Brain microvascular endothelial cell (primary cell): ENCODE measurements at regions not wholly inside any gene's neighbourhood (a gene's known extent, or its start where the extent isn't known, plus 50 kb on each side); places are given as distances from the start of the nearest gene placed in this dataset.

ENCODE experiments used
- DNase-seq: peaks from one replicate; pipeline ENCODE4 v3.0.0-alpha.2; 2020
- H3K27ac ChIP-seq: fragments of 250-450 bp; sonication (Bioruptor Pico); 2 replicates; pipeline ENCODE4 v1.5.1; 2020; ENCODE audit warnings: mild to moderate bottlenecking, moderate library complexity
- H3K27me3 ChIP-seq: fragments of 250-450 bp; sonication (Bioruptor Pico); replicated peaks from 2 replicates; pipeline ENCODE4 v1.5.1; 2020; ENCODE audit warnings: mild to moderate bottlenecking
- H3K36me3 ChIP-seq: fragments of 250-450 bp; sonication (Bioruptor Pico); replicated peaks from 2 replicates; pipeline ENCODE4 v1.5.1; 2020; ENCODE audit warnings: mild to moderate bottlenecking
- H3K4me3 ChIP-seq: 2 replicates; pipeline ENCODE4 v1.5.1; 2011; ENCODE audit warnings: low read depth, mild to moderate bottlenecking, control low read depth, low read length, moderate library complexity
- in situ Hi-C: cut with HindIII; loops from 2 replicates; pipeline ENCODE4 v1.10.0; 2017; ENCODE audit warnings: low sequenced_read_pairs, low pct_ligation_motif_present
- TF ChIP-seq, protein P1 (sequence below): IDR thresholded peaks from 2 replicates; pipeline ENCODE4 v1.5.1; 2011; ENCODE audit warnings: low read depth, mild to moderate bottlenecking, moderate library complexity, low read length, control low read depth, inconsistent platforms; ENCODE audit errors: missing control alignments

GRCh38 chr10:106506526-106507283 lies 657.8 kb downstream of the SORCS1 start:
- H3K36me3 ChIP-seq, result no peaks in the 10 kb centered on the region
- H3K4me3 ChIP-seq, result no peak overlapping the region
- H3K27me3 ChIP-seq, result no peaks in the 10 kb centered on the region
- TF ChIP-seq, protein P1, sequence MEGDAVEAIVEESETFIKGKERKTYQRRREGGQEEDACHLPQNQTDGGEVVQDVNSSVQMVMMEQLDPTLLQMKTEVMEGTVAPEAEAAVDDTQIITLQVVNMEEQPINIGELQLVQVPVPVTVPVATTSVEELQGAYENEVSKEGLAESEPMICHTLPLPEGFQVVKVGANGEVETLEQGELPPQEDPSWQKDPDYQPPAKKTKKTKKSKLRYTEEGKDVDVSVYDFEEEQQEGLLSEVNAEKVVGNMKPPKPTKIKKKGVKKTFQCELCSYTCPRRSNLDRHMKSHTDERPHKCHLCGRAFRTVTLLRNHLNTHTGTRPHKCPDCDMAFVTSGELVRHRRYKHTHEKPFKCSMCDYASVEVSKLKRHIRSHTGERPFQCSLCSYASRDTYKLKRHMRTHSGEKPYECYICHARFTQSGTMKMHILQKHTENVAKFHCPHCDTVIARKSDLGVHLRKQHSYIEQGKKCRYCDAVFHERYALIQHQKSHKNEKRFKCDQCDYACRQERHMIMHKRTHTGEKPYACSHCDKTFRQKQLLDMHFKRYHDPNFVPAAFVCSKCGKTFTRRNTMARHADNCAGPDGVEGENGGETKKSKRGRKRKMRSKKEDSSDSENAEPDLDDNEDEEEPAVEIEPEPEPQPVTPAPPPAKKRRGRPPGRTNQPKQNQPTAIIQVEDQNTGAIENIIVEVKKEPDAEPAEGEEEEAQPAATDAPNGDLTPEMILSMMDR, result no peak
- H3K27ac ChIP-seq, result no peak overlapping the region
- DNase-seq, result peak; percentile 11
- in situ Hi-C loops, result no loop called here

DNA sequence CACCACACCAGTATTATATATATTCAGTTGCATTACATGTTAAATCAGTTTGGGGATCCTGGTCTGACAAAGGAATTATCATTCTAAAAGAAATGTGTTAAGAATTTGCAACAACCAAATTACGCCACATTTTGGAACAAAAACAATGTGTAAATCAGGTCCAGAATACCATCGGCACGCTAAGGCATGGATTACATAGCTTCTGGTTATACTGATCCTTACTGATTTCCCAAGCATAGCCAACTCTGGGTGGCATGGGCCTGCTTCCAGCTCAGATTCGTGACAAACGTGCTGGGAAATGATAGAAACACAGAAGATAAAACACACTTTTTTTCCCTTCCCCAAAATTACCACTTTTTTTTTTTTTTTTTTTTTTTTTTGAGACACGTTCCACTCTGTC lies 660.0 kb downstream of the SORCS1 start:
- Histone ChIP-seq H3K36me3 (no peaks in the 10 kb centered on the region), H3K4me3 (no peak overlapping the region), H3K27me3 (no peaks in the 10 kb centered on the region), H3K27ac (no peak overlapping the region)
- DNase-seq, result no peak
- in situ Hi-C loops, result no loop called here
- TF ChIP-seq, protein P1, result no peak

DNA sequence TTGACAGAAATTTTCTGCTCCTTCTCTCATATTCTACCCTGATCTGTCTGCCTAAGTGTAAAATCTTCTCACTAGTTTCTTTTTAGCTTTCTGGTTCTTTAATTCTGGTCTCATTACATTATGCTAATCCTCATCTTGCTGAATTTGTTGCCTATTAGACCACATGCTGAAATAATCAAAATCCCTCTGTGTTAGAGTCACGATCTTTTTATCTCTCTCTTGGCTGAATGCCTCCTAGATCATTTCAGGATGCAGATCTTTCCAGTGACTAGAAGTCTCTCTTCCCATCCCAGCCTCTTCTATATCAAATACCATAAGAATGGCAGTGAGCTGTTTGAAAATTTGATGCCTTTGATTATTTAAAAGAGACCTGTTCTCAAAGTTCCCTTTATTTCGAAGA lies 661.9 kb downstream of the SORCS1 start:
- H3K27ac ChIP-seq, result no peak overlapping the region
- H3K4me3 ChIP-seq, result no peak overlapping the region
- TF ChIP-seq, protein P1, result no peak
- in situ Hi-C loops, result no loop called here
- no peaks in the 10 kb centered on the region for H3K36me3 ChIP-seq
- no peaks in the 10 kb centered on the region for H3K27me3 ChIP-seq
- DNase-seq, result no peak

DNA sequence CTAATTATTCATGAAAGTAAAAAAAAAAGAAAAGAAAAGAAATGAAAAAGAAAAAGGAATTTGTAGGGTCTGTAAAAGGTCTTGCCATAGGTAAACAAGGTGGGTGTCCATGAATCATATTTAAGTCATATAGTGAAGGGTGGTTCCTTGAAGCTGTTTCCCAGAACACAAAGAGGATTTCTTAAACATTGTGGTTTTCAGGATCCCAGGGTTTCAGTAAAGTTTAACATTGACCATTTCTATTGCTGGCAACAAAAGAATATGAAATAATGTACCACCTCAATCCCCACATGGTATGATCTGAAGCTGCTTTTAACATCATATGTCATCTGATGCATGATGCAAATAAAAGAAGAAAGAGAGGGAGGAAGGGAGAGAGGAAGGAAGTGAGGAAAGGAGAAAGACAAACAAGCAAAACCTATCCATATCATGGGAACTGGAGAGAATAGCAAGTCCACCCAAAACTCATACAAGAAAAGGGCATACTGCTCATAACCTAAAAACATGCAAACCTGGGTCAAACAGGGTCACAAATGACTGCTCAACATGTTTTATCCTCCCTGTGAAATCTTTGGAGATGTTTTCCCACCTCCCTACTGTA lies 663.5 kb downstream of the SORCS1 start:
- TF ChIP-seq, protein P1, result no peak
- DNase-seq, result no peak
- in situ Hi-C loops, result no loop called here
- Histone ChIP-seq H3K27ac (no peak overlapping the region), H3K36me3 (no peaks in the 10 kb centered on the region), H3K27me3 (no peaks in the 10 kb centered on the region), H3K4me3 (no peak overlapping the region)

GRCh38 chr10:106500041-106500924 lies 664.2 kb downstream of the SORCS1 start:
- no peaks in the 10 kb centered on the region for H3K36me3 ChIP-seq
- no peaks in the 10 kb centered on the region for H3K27me3 ChIP-seq
- H3K4me3 ChIP-seq, result no peak overlapping the region
- in situ Hi-C loops, result no loop called here
- TF ChIP-seq, protein P1, result no peak
- H3K27ac ChIP-seq, result no peak overlapping the region
- no peak for DNase-seq
